Posterior cingulate gyrus (tissue), 11 donors: ENCODE measurements at regions not wholly inside any gene's neighbourhood (a gene's known extent, or its start where the extent isn't known, plus 50 kb on each side); places are given as distances from the start of the nearest gene placed in this dataset.
A peak's percentile ranks its signal among the peaks of the same experiment; 100 is the strongest.

Experiments used
- DNase-seq, 10 donors: peaks; one replicate each; pipeline versions ENCODE4 v3.0.0 to v3.0.0-alpha.2; 2020 to 2021; ENCODE audit warnings: mixed read lengths in 3 of 10
- intact Hi-C: fragments of 100-400 bp; cut with DNase I; formaldehyde crosslinking; loops from one replicate; pipeline ENCODE4 v1.15.1; 2023

GRCh38 chr6:25175196-25175595 is 104.0 kb upstream of the CARMIL1 start:
- intact Hi-C loops, result no loop called here
- no peak for DNase-seq

- DNase-seq, result no peak
- intact Hi-C loops, result no loop called here
Observed at GRCh38 chr6:25175681-25176080, 103.5 kb upstream of the CARMIL1 start.

- intact Hi-C loops, result no loop called here
- no peak for DNase-seq
Observed at GRCh38 chr6:25176466-25176865, 102.7 kb upstream of the CARMIL1 start.

GRCh38 chr6:25177500-25178028 is 101.6 kb upstream of the CARMIL1 start:
- intact Hi-C loops, result no loop called here
- no peak for DNase-seq

- no peak for DNase-seq
- intact Hi-C loops, result no loop called here
Observed at GRCh38 chr6:25178336-25179035, 100.7 kb upstream of the CARMIL1 start.

GRCh38 chr6:25179051-25179778 is 100.0 kb upstream of the CARMIL1 start:
- intact Hi-C loops, result no loop called here
- DNase-seq, result no peak

GRCh38 chr6:25180630-25181349 is 98.4 kb upstream of the CARMIL1 start:
- peak in 1 of 10 donors; percentile 45 for DNase-seq
- intact Hi-C loops, result no loop called here

GRCh38 chr6:25181350-25181724 is 97.8 kb upstream of the CARMIL1 start:
- intact Hi-C loops, result no loop called here
- DNase-seq, result no peak

- no peak for DNase-seq
- intact Hi-C loops, result no loop called here
Observed at GRCh38 chr6:25181923-25182322, 97.3 kb upstream of the CARMIL1 start.

GRCh38 chr6:25186919-25187318 is 92.3 kb upstream of the CARMIL1 start:
- intact Hi-C loops, result no loop called here
- DNase-seq, result no peak

- no peak for DNase-seq
- intact Hi-C loops, result no loop called here
Observed at GRCh38 chr6:25188232-25188631, 90.9 kb upstream of the CARMIL1 start.

- peak in 1 of 10 donors; percentile 52 for DNase-seq
- intact Hi-C loops, result no loop called here
Observed at GRCh38 chr6:25192590-25193459, 86.3 kb upstream of the CARMIL1 start.

GRCh38 chr6:25193460-25194171 is 85.6 kb upstream of the CARMIL1 start:
- intact Hi-C loops, result no loop called here

GRCh38 chr6:25194172-25194678 is 84.9 kb upstream of the CARMIL1 start:
- intact Hi-C loops, result no loop called here
- no peak for DNase-seq

More at GRCh38 chr6:25193460-25194171, 85.6 kb upstream of the CARMIL1 start:
- no peak for DNase-seq

GRCh38 chr6:25196464-25196863 is 82.7 kb upstream of the CARMIL1 start:
- intact Hi-C loops, result no loop called here
- DNase-seq, result no peak

- intact Hi-C loops, result no loop called here
- DNase-seq, result no peak
Observed at GRCh38 chr6:25197111-25197510, 82.1 kb upstream of the CARMIL1 start.

GRCh38 chr6:25199544-25199943 is 79.6 kb upstream of the CARMIL1 start:
- DNase-seq, result no peak
- intact Hi-C loops, result no loop called here

- intact Hi-C loops, result no loop called here
- no peak for DNase-seq
Observed at GRCh38 chr6:25202504-25202903, 76.7 kb upstream of the CARMIL1 start.

- DNase-seq, result no peak
- intact Hi-C loops, result no loop called here
Observed at GRCh38 chr6:25205629-25206028, 73.5 kb upstream of the CARMIL1 start.
